HG03159 (cell line): ENCODE measurements at regions not wholly inside any gene's neighbourhood (a gene's known extent, or its start where the extent isn't known, plus 50 kb on each side); places are given as distances from the start of the nearest gene placed in this dataset.
"Not testable (repeated sequence)": the region's sequence is repeated elsewhere in the genome, so short reads cannot be mapped to it uniquely, and the experiment has no call there.

Experiments used
- ATAC-seq: cut with Tn5 transposase; IDR thresholded peaks from one replicate; pipeline ENCODE4 v1.9.1; 2021; ENCODE audit warnings: mild to moderate bottlenecking, moderate library complexity; ENCODE audit not compliant: unreplicated experiment

GRCh38 chr3:127420829-127421228, 133.0 kb upstream of the PRR20G start:
- ATAC-seq: no peak

DNA sequence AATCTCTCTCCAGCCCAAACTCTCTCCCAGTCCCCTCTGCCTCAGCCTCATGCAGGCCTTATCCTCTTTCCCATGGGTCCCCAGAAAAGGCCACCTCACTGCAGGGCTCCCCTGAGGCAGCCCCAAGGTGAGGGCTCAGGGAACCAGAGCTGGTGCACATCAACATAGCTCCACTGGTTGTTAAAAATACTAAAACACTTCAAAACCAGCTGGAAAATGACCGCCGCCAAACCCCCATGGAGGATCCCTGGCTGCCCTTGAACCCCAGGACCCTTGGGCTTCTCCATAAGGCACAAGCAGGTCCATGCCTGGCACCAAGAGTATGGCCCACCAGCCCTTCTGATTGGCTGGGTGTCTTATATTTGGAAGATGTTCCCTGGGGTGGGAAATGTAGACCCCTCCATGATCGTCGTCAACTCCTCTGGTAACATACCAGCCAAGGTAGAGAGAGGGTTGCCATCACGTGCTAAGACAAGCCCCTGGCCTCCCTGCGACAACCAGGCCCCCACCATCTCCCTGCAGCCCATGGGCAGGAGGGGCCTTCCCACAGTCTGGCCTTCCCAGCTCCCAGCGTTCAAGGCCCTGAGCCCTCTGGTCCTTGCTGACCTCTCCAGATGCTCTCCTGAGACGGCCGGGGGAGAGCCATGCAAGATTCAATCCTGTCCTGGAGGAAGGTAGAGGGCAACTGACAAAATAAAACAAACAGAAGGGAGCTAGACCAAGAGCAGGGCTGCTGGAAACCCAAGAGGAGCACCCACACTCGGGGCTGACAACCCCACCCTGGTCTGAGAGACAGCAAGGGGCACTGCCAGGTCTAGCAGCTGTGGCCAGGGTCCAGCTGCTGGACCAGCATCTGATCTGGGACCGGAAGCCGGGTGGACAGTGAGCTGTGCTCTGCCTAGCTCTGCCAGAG, 132.1 kb upstream of the PRR20G start:
- no peak for ATAC-seq

GRCh38 chr3:127419182-127419581, 131.3 kb upstream of the PRR20G start:
- no peak for ATAC-seq

DNA sequence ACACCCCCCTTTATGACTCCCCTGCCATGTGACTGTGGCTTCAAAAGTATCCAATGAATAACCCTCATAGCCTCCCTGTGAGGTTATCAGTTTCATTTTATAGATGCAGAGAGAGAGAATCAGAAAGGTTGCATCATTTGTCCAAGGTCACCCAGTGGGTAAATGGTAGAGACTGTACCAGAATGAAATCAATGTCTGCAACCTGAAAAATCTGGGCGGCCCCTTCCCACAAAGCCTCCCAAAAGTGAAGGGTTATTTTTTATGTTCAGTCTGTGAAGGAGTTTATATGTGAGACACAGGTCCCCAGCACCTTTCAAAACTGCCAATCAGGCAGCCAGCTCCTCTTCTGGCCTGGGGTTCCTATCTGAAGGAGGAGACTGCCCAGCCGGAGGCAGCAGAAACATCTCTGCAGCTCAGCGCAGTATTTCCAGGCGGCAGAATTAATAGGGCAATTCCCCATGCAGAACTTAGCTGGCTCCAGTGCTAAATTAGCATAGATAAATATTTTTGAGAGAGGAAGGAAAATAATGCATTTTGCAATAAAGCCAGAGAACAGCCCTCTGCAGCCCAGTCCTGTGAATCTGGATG, 130.8 kb upstream of the PRR20G start:
- no peak for ATAC-seq

DNA sequence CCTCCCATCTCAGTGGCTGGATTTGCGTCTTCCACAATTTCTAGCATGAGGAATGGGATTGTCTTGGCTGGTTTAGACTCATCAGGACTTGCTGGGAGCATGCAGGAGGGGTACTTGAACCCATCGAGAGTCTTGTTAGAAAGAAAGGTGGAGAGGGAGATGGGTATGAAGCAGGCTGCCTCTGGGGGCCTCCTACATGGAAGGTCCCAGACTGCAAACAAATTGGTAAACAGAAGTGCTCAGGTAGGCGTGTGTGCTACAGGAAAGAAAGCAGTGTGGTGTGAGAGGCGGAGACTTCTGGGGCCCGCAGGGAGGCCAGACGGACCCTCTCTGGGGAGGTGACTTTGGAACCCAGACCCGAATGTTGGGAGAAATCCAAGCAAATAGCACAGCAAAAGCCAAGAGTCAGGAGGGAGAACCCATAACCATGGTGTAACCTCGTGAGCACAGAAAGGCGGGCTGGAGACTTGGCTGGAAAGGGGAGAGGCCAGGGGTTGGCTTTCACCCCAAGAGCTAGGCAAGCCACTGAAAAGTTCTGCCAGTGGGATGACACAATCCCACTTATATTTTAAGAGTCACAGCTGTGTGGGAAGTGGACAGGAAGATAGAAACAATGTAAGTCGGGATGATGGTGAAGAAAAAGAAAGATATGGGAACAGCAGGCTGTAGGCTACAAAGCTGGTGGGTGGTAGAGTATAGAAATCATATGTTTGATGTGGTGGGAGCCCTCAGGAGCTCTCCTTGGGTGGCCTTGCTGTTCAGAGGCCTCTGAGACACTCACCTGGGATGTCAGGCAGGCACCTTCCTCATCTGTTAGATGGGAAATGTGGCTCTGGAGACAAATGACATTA, 130.1 kb upstream of the PRR20G start:
- ATAC-seq: no peak

DNA sequence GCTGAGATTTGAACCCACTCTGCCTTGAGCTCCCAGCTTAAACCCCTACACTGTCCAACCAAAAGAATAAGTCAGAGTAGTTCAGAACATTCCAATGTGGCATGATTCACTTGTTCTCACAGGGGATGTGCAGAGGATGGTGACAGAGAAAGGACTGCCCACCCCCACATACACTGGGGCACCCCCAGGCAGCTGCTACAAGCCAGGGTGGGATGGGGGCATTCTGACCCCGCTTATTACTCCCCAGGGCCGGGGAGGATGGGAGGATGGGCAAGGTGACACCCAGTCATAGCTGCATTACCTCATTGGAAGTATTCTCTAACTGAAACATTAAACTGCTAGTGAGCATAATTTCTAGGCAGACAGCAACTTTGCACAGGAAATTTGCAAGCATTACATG, 126.0 kb upstream of the PRR20G start:
- ATAC-seq: no peak

- ATAC-seq: no peak
Measured at GRCh38 chr3:127413318-127413673, 125.5 kb upstream of the PRR20G start.

DNA sequence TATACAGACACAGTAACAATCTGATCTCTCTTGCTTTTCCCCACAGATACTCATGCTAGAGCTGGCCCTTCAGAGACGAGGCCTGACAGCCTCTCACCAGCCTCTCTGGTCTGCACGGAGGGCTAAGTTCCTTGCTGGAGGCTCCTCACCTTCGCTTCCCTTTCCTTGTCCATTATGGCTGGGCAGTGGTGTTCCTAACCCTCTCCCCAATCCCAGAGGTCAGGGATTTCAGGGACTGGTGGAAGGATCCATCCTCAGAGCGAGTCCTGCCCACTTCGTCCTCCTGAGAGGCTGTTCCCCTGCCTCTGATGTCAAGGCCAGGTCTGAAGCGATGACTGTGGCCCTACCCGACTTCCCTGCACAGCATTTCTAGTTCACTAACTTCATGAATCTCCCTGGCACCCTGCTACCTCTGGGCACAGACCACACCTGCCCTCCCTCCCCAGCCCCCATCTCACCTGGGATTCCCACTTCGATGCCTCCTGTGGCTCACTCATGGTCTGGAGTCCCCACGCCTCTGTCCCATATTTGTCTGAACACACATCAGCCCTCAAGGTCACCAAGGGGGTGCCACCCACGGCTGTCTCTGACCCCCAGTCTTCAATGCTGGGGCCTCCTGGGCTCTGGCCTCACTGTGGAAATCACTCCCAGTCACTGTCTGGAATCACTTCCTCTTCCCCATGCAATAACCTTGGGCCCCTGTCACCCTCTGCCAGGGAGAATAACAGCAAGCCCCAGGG, 124.9 kb upstream of the PRR20G start:
- no peak for ATAC-seq

DNA sequence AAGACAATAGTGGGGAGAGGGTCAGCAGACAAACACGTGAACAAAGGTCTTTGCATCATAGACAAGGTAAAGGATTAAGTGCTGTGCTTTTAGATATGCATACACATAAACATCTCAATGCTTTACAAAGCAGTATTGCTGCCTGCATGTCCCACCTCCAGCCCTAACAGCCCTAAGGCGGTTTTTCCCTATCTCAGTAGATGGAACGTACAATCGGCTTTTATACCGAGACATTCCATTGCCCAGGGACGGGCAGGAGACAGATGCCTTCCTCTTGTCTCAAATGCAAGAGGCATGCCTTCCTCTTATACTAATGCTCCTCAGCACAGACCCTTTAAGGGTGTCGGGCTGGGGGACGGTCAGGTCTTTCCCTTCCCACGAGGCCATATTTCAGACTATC, 124.0 kb upstream of the PRR20G start:
- not testable (repeated sequence) for ATAC-seq

DNA sequence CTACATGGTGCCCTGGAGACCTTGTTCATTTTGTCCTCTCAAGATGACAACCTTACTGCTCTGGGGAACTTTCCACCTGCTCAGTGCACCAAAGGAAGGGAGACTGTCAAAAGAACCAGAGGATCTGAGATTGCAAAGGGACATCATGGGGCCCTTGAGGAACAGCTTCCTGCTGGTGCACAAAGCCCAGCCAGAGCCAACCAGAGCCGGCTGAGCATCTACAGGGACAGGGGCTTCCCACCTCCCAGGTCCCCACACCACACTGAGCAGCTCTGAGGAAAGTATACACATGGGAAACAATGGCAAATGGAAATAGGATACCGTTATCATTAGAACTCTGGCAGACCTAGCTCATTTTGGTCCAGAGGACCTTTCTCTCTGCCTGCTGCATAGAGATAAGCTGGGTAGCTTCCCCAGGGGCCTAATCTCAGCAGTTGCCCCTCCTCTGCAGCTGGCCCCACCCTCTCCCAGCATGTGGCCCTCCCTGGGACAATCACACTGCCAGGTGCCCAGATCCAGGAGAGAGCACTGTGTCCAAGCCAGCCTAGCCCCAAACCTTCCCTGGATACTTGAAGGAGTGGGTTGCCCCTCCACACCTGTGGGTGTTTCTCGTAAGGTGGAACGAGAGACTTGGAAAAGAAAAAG, 123.4 kb upstream of the PRR20G start:
- ATAC-seq: no peak

DNA sequence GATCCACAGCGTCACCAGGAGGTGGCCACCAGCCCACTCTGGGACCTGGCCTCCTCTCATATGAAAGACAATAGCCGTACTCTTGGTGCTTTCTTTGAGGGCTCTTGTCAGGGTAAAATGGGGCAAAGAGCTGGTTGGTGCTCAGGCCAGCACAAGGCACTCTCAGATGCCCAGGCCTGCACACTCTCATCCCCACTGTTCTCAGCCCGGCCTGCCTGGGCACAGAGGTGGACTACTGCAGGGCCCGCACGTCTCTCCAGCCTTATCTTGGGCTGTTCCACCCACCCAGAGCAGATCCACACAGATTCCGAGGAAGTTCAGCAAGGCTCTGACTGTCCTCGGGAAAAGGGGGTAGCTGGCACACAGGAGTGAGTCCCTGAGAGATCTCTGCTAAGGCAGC, 122.8 kb upstream of the PRR20G start:
- ATAC-seq: no peak

DNA sequence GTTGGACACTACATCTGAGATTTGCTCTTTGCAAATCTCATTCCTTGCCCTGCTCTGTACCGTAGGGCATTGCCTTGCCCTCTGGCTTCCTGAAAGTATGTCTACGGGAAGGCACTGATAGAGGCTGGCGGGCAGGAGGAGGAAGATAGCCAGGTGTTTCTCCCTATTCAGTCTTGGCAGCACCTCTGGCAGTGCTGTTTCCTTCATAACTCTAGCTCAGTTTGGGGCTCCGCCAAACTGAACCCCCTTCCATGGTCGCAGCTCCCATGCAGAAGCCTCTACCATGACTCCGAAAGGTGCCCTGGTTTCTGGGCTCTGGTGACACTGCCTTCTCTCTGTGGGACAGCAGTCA, 122.3 kb upstream of the PRR20G start:
- ATAC-seq: no peak

- ATAC-seq: no peak
Measured at GRCh38 chr3:127409421-127410136, 121.7 kb upstream of the PRR20G start.

GRCh38 chr3:127408684-127409420, 121.0 kb upstream of the PRR20G start:
- ATAC-seq: no peak

DNA sequence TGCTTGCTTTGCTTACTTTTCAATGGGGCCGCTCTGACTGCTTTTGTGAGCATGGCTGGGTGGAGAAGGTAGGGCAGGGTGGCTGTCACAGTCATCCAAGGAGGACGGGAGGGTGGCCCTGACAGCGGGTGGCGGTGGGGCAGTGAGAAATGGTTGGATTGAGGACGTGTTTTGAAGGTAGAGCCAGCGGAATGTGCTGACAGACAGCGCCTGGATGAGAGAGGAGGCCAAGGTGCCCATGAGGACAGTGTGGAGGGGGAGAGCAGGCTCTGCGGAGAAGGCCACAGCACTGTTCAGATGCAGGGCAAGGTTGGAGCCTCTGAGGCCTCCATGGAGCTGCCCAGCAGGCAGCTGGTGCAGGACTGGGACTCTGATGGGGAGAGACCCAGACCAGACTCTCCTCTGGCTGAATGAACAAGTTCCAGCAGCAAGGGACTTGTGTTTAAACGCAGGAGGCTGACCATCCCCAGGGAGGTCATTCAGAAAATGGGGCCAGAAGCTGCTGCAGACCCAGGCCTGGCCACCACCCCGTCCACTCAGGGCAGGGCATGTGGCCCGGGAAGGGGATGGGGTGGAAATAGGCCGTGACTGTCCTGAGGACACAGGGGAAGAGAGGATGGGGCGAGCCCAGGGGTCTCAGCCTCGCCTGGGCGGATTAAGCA, 120.3 kb upstream of the PRR20G start:
- no peak for ATAC-seq

DNA sequence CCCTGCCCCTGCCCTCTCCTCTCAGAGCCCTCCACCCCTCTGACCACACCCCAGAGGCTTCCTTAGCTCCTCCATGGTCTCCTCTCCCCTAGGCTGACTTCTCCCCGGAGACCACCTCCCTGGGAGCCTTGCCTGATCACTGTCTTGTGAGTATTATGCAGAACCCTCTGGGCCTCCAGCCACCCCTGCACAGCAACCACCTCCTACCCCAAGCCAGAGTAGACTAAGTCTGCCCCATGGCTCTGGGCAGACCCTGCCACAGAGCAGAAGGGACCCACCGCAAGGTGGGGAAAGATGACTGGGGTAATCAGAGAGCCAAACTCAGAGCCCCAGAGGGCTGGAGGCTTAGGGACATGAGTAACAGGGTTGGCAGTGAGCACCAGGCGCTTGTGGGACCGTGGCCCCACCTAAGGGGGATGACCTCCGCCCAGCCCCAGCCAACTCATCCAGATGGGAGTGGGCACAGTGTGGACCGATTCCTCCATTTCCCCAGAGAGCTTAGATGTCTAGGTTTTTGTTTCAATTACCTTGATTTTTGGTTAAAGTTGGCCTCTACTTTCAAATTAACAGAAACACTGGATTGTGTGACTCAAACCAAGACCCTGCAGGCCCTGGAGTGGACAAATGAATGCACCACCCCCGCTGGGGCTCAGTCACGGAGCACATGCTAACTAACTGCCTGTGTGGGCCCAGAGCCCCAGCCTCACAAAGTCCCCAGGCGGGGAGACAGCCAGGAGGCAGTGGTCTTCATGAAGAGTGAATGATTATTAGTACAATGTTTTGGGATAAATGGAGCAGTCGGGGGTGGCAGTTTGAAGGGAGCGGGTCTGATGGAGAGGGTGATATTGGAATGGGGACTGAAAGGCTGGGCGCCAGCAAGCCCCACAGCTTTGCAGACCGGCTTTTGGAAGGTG, 119.4 kb upstream of the PRR20G start:
- ATAC-seq: no peak

- no peak for ATAC-seq
Measured at GRCh38 chr3:127406309-127407025, 118.6 kb upstream of the PRR20G start.
